GM23338 (cell line): ENCODE measurements at regions not wholly inside any gene's neighbourhood (a gene's known extent, or its start where the extent isn't known, plus 50 kb on each side); places are given as distances from the start of the nearest gene placed in this dataset.

Experiments used
- CREB1 ChIP-seq: fragments of 250-450 bp; sonication (Bioruptor Pico); IDR thresholded peaks from 2 replicates; pipeline ENCODE4 v1.5.0; 2020; ENCODE audit warnings: low read depth, mild to moderate bottlenecking, moderate library complexity
- CTCF ChIP-seq, 2 experiments: fragments of 200-600 bp in 1 of 2; sonication (generic) in 1 of 2; conservative IDR thresholded peaks; 2 replicates each; pipeline versions ENCODE4 v1.5.1 to v1.6.1; 2016 to 2017; ENCODE audit warnings: antibody characterized with exemption in 2 of 2, low read depth in 2 of 2, mild to moderate bottlenecking in 2 of 2, moderate library complexity in 1 of 2
- ETS1 ChIP-seq: IDR thresholded peaks from 2 replicates; pipeline ENCODE4 v1.6.1; 2016; ENCODE audit warnings: antibody characterized with exemption
- EZH2 ChIP-seq: fragments of 200-600 bp; sonication (generic); IDR thresholded peaks from one replicate; pipeline ENCODE4 v1.8.0; 2017; ENCODE audit warnings: antibody characterized with exemption, mild to moderate bottlenecking, low read depth; ENCODE audit not compliant: unreplicated experiment
- EZH2phosphoT487 ChIP-seq: fragments of 200-600 bp; sonication (generic); IDR thresholded peaks from one replicate; pipeline ENCODE4 v1.8.1; 2018; ENCODE audit warnings: antibody characterized with exemption; ENCODE audit not compliant: unreplicated experiment
- JUNB ChIP-seq: IDR thresholded peaks from one replicate; pipeline ENCODE4 v1.6.1; 2016; ENCODE audit warnings: antibody characterized with exemption; ENCODE audit not compliant: unreplicated experiment
- NANOG ChIP-seq: IDR thresholded peaks from 2 replicates; pipeline ENCODE4 v1.6.1; 2016; ENCODE audit warnings: antibody characterized with exemption, borderline replicate concordance
- POLR2AphosphoS5 ChIP-seq: IDR thresholded peaks from 2 replicates; pipeline ENCODE4 v1.6.1; 2016; ENCODE audit warnings: antibody characterized with exemption, low read depth
- REST ChIP-seq: IDR thresholded peaks from one replicate; pipeline ENCODE4 v1.6.1; 2018; ENCODE audit warnings: antibody characterized with exemption; ENCODE audit not compliant: unreplicated experiment
- ZNF114 ChIP-seq: fragments of 250-450 bp; sonication (Bioruptor Pico); IDR thresholded peaks from 2 replicates; pipeline ENCODE4 v1.5.0; 2020; ENCODE audit warnings: mild to moderate bottlenecking, moderate library complexity

GRCh38 chr18:61085761-61086160, 247.5 kb upstream of the CDH20 start:
- no peak for TF ChIP-seq ZNF114 (CRISPR knock-in tag)
- TF ChIP-seq CTCF (conservative IDR thresholded peaks at IDR 0.05; ENCODE audit: low read depth in 2 of 2): no peak; a peak in 1 of 4 replicates
- no peak for TF ChIP-seq EZH2
- no peak for TF ChIP-seq POLR2AphosphoS5
- TF ChIP-seq REST: no peak
- TF ChIP-seq EZH2phosphoT487: no peak
- no peak for TF ChIP-seq CREB1
- TF ChIP-seq ETS1: no peak
- TF ChIP-seq NANOG: no peak
- no peak for TF ChIP-seq JUNB
